Muscle layer of duodenum (tissue), 2 donors: ENCODE measurements at regions not wholly inside any gene's neighbourhood (a gene's known extent, or its start where the extent isn't known, plus 50 kb on each side); places are given as distances from the start of the nearest gene placed in this dataset.

Source experiments
- H3K27ac ChIP-seq: one replicate; pipeline ENCODE4 v1.7.0; 2013; ENCODE audit warnings: mild to moderate bottlenecking, low read length
- H3K27me3 ChIP-seq: one replicate; pipeline ENCODE4 v1.7.0; 2013; ENCODE audit warnings: low read depth, mild to moderate bottlenecking, control low read depth, low read length
- H3K36me3 ChIP-seq, 2 donors: one replicate each; pipeline ENCODE4 v1.7.0; 2013; ENCODE audit warnings: low read length in 2 of 2, control low read depth in 1 of 2, mild to moderate bottlenecking in 1 of 2; ENCODE audit not compliant: insufficient read depth in 2 of 2, control insufficient read depth in 1 of 2
- H3K4me1 ChIP-seq, 2 donors: one replicate each; pipeline ENCODE4 v1.7.0; 2013; ENCODE audit warnings: low read length in 2 of 2, mild to moderate bottlenecking in 2 of 2, control low read depth in 1 of 2, moderate library complexity in 1 of 2; ENCODE audit not compliant: insufficient read depth in 2 of 2, control insufficient read depth in 1 of 2
- H3K4me3 ChIP-seq, 2 donors: one replicate each; pipeline ENCODE4 v1.7.0; 2013; ENCODE audit warnings: low read length in 2 of 2, low read depth in 1 of 2, mild to moderate bottlenecking in 1 of 2
- H3K9me3 ChIP-seq, 2 donors: one replicate each; pipeline ENCODE4 v1.7.0; 2013; ENCODE audit warnings: low read length in 2 of 2, control low read depth in 1 of 2, mild to moderate bottlenecking in 1 of 2; ENCODE audit not compliant: control insufficient read depth in 1 of 2
- donor health status: healthy.

GRCh38 chr14:58878439-58879139, 240.8 kb downstream of the DACT1 start:
- Histone ChIP-seq H3K27ac (no peak overlapping the region), H3K36me3 (no peaks in the 10 kb centered on the region), H3K27me3 (no peaks in the 10 kb centered on the region), H3K9me3 (no peaks in the 10 kb centered on the region), H3K4me3 (no peak overlapping the region), H3K4me1 (peaks cover 0 to 8% of the 10 kb centered on the region in 2 donors)

GRCh38 chr14:58881433-58881832, 243.7 kb downstream of the DACT1 start:
- H3K36me3 ChIP-seq: no peaks in the 10 kb centered on the region
- no peaks in the 10 kb centered on the region for H3K27me3 ChIP-seq
- H3K27ac ChIP-seq: no peak overlapping the region
- no peaks in the 10 kb centered on the region for H3K9me3 ChIP-seq
- H3K4me3 ChIP-seq: no peak overlapping the region
- peaks cover 0 to 8% of the 10 kb centered on the region in 2 donors for H3K4me1 ChIP-seq

- Histone ChIP-seq H3K27me3 (no peaks in the 10 kb centered on the region), H3K27ac (no peak overlapping the region), H3K9me3 (no peaks in the 10 kb centered on the region), H3K4me3 (no peak overlapping the region), H3K36me3 (no peaks in the 10 kb centered on the region), H3K4me1 (peaks cover 0 to 8% of the 10 kb centered on the region in 2 donors)
These were observed 244.8 kb downstream of the DACT1 start for GRCh38 chr14:58882577-58883018.

- Histone ChIP-seq H3K27me3 (no peaks in the 10 kb centered on the region), H3K9me3 (no peaks in the 10 kb centered on the region), H3K36me3 (no peaks in the 10 kb centered on the region), H3K4me1 (peaks cover 0 to 8% of the 10 kb centered on the region in 2 donors), H3K4me3 (no peak overlapping the region), H3K27ac (no peak overlapping the region)
These were observed 246.7 kb downstream of the DACT1 start for GRCh38 chr14:58884442-58884841.

GRCh38 chr14:58887931-58888330, 250.2 kb downstream of the DACT1 start:
- Histone ChIP-seq H3K4me3 (no peak overlapping the region), H3K9me3 (no peaks in the 10 kb centered on the region), H3K4me1 (peaks cover 0 to under 1% of the 10 kb centered on the region in 2 donors), H3K27ac (no peak overlapping the region), H3K36me3 (no peaks in the 10 kb centered on the region), H3K27me3 (no peaks in the 10 kb centered on the region)

- no peaks in the 10 kb centered on the region for H3K9me3 ChIP-seq
- H3K36me3 ChIP-seq: no peaks in the 10 kb centered on the region
- peak overlapping the region; percentile 33 for H3K27ac ChIP-seq
- H3K4me3 ChIP-seq: no peak overlapping the region
- no peaks in the 10 kb centered on the region for H3K4me1 ChIP-seq
- H3K27me3 ChIP-seq: no peaks in the 10 kb centered on the region
These were observed 261.0 kb downstream of the DACT1 start for GRCh38 chr14:58898655-58899316.

GRCh38 chr14:58899317-58899713, 261.6 kb downstream of the DACT1 start:
- Histone ChIP-seq H3K36me3 (no peaks in the 10 kb centered on the region), H3K4me3 (no peak overlapping the region), H3K4me1 (no peaks in the 10 kb centered on the region), H3K27me3 (no peaks in the 10 kb centered on the region), H3K9me3 (no peaks in the 10 kb centered on the region), H3K27ac (peak overlapping the region; percentile 33)

- no peak overlapping the region for H3K27ac ChIP-seq
- H3K4me3 ChIP-seq: no peak overlapping the region
- H3K36me3 ChIP-seq: no peaks in the 10 kb centered on the region
- H3K27me3 ChIP-seq: no peaks in the 10 kb centered on the region
- no peaks in the 10 kb centered on the region for H3K9me3 ChIP-seq
- H3K4me1 ChIP-seq: no peaks in the 10 kb centered on the region
These were observed 264.1 kb downstream of the DACT1 start for GRCh38 chr14:58901826-58902225.

- no peak overlapping the region for H3K4me3 ChIP-seq
- H3K9me3 ChIP-seq: no peaks in the 10 kb centered on the region
- no peaks in the 10 kb centered on the region for H3K4me1 ChIP-seq
- H3K27me3 ChIP-seq: no peaks in the 10 kb centered on the region
- no peaks in the 10 kb centered on the region for H3K36me3 ChIP-seq
- H3K27ac ChIP-seq: no peak overlapping the region
These were observed 267.0 kb downstream of the DACT1 start for GRCh38 chr14:58904776-58905175.

- Histone ChIP-seq H3K4me3 (no peak overlapping the region), H3K36me3 (no peaks in the 10 kb centered on the region), H3K27me3 (no peaks in the 10 kb centered on the region), H3K4me1 (no peaks in the 10 kb centered on the region), H3K27ac (no peak overlapping the region), H3K9me3 (no peaks in the 10 kb centered on the region)
These were observed 270.0 kb downstream of the DACT1 start for GRCh38 chr14:58907803-58908202.

GRCh38 chr14:58912287-58912686, 274.5 kb downstream of the DACT1 start:
- Histone ChIP-seq H3K4me1 (no peaks in the 10 kb centered on the region), H3K27ac (no peak overlapping the region), H3K36me3 (no peaks in the 10 kb centered on the region), H3K9me3 (no peaks in the 10 kb centered on the region), H3K27me3 (no peaks in the 10 kb centered on the region), H3K4me3 (no peak overlapping the region)
